ENCODE measurements at regions not wholly inside any gene's neighbourhood (a gene's known extent, or its start where the extent isn't known, plus 50 kb on each side); places are given as distances from the start of the nearest gene placed in this dataset.

GRCh38 chr10:46223626-46224413 lies 63.0 kb upstream of the ANTXRL start:
- TF ChIP-seq ELK3 (CRISPR knock-in tag; IDR thresholded peaks at IDR 0.05) (no peak), MTA2 (IDR thresholded peaks at IDR 0.05; ENCODE audit: low read depth) (no peak), EP300 (IDR thresholded peaks at IDR 0.05; ENCODE audit: low read length) (no peak), RERE (CRISPR knock-in tag; IDR thresholded peaks at IDR 0.05; ENCODE audit: borderline replicate concordance) (no peak), MTA1 (IDR thresholded peaks at IDR 0.05; ENCODE audit: borderline replicate concordance) (no peak), CREB1 (IDR thresholded peaks at IDR 0.05) (no peak), CREB1 (CRISPR knock-in tag; IDR thresholded peaks at IDR 0.05) (no peak), CTCF (IDR thresholded peaks at IDR 0.05 in 2 of 3, conservative IDR thresholded peaks at IDR 0.05 in 1 of 3; ENCODE audit: insufficient read depth in 2 of 3, low read depth in 1 of 3, low read length in 3 of 3) (no peak), TFE3 (CRISPR knock-in tag; IDR thresholded peaks at IDR 0.05) (no peak), JUNB (CRISPR knock-in tag; conservative IDR thresholded peaks at IDR 0.05) (no peak), KDM2B (CRISPR knock-in tag; IDR thresholded peaks at IDR 0.05) (no peak), CHCHD3 (CRISPR knock-in tag; IDR thresholded peaks at IDR 0.05) (no peak), FOXM1 (IDR thresholded peaks at IDR 0.05; ENCODE audit: low read depth) (no peak), FOXM1 (CRISPR knock-in tag; IDR thresholded peaks at IDR 0.05; ENCODE audit: low read depth) (no peak), POLR2A (conservative IDR thresholded peaks at IDR 0.05) (no peak), ZNF57 (CRISPR knock-in tag; IDR thresholded peaks at IDR 0.05) (no peak)

Data from K562 (cell line).